HG03097 (cell line): ENCODE measurements at regions not wholly inside any gene's neighbourhood (a gene's known extent, or its start where the extent isn't known, plus 50 kb on each side); places are given as distances from the start of the nearest gene placed in this dataset.
"Not testable (repeated sequence)": the region's sequence is repeated elsewhere in the genome, so short reads cannot be mapped to it uniquely, and the experiment has no call there.

Source experiments
- ATAC-seq: cut with Tn5 transposase; IDR thresholded peaks from one replicate; pipeline ENCODE4 v1.9.1; 2021; ENCODE audit not compliant: unreplicated experiment, low FRiP score

DNA sequence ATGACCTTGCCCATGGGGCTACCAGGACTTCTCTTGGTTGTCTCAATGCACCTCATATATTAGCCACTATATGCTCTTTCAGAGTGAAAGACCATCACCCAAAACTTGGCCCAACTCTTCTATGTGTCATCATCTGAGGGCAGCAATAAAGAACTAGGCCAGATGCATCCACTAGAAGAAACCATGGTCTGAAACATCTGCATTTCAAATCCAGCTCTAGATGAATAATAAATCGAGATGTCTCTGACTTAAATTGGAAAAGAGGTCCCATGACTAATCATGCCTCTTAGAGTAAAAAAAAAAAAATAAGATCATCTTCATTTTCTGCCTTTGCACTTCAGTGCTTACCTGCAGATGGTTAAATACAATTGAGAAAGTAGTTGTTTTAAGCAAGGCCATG, 397.6 kb upstream of the PITX2 start:
- no peak for ATAC-seq

DNA sequence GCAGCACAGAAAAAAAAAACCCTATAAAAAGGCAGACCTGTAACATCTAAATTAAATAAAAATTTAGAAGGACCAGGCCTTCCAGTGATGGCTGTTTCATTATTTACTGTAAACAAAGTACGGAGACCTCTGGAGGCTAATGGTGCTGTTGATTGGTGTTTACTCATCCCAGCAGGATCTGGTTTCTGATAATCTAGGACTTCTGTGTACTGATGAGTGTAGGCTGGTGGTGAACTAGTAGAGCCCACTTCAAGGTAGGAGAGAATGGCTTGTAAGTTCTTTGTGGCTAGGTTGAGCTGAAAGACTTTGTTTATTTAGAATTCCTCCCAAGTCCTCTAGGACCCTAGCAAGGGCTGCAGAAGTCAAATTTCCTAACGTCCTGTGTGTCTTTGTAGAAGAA, 398.1 kb upstream of the PITX2 start:
- no peak for ATAC-seq

DNA sequence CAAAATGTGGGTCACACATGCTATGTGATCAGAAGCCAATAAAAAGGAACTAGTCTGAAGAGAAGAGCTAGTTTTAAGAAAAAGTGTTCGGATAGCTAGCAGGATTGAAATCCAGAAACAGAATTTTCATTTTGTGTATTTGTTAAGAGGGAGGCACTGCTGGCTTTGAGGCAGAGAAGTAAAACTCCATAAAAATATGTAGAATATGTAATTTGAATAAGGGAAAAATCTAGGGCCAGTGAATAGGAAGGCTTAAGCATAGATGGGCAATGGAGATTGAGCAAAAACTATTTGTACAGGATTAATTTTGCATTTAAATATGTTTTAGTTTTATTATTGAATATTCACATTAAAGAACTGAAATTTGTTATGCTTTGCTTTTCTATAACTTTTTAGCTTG, 399.9 kb upstream of the PITX2 start:
- ATAC-seq: no peak

DNA sequence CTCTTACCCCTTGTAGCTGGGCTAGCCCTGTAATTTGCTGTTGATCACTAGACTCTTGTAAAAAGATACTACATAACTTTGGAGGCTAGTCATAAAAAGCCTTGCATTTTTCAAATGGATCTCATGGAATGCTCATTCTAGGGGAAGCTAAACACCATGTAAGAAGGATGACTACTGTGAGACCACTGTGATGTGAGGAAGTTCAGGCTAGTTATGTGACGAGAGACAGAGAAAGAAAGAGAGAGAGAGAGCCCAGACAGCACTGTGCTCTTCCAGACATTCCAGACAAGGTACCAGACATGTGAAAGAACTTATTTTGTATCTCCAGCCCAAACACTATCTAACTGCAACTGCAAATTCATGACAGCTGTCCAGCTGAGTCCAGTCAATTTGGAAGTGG, 404.6 kb upstream of the PITX2 start:
- no peak for ATAC-seq

DNA sequence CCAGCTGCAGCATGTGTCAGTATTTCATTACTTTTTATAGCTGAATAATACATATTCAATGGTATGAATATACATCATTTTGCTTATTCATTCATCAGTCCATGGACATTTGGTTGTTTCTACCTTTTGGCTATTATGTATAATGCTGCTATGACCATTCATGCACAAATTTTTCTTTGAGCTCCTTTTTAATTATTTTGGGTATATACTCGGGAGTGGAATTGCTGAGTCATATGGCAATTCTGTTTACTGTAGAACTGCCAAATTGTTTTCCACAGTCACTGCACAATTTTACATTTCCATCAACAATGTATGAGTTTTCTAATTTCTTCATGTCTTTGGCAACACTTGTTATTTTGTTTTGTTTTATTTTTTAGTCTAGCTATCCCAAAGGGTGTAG, 405.9 kb upstream of the PITX2 start:
- no peak for ATAC-seq

DNA sequence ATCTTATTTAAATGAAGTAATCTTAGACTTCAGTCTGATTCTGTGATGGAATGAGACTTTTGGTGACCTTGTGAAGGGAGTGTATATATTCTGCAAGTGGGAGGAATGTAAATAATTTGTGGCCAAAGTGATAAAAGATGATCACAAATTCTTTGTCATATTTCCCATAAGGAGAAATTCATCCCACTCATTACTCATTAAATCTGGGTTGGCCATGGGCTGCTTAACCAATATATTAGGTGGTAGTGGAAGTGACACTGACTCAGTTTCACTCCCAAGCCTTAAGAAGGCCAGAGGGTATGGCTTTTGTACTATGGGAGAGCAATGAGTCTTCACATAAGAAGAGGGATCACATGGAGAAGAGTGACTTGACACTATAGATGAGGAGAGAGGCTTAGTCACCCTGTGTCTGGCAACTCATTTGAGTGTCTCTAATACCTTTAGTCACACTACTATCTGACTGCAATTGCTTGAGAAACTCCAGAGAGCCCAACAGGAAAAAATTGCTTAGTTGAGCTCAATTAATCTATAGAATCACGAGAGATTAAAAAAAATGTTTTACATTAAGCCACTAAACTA, 408.2 kb upstream of the PITX2 start:
- ATAC-seq: no peak

DNA sequence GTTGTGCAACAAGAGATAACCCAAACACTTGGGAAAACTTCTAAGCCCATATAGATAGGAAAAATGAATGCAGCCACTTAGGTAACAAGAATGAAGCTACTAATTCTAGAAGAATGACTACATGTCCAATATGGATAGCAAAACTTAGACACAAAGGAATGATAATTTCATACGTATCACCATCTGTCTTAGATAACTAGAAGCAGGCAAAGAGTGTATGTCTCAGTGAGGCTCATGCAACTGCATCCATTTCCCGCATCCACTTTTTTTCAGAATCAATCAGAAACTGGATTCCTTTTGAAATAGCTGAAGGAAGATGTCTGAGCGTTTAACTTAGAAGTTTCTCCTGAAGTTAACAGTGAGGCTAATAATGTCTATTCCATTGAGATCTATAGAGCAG, 408.7 kb upstream of the PITX2 start:
- no peak for ATAC-seq

DNA sequence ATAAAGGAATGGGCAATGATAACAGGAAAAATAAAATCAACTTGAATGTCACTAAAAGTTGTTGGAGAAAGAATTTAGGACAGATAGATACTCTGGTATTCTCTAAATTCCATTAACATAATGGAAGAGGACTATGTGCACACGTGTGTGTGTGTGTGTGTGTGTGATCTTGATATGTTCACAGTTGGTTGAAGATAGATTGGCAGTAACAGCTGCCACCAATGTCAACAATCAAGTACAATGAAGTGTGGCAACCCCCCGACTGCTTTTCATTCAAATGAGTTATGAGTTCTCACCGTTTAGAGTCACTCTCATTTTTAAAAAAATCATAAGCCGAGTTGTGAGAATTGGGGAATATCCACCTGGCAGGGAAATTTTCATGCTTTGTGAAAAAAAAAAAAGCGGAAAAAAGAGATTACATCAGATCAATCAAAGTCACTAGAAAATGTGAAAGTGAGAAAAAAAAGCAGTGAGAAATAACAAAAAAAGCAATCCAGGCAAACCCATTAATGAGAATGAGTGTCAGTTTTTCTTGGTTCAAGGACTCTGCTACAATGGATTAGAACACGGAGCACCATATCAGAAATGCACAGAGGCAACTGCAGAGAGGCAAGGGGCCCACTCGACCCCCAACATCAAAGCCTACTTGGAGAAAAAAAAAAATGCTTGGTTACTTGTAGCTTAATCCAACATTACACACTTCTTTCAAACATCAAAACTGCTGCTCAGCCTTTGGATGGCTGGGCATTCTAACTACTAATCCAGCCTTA, 414.9 kb upstream of the PITX2 start:
- no peak for ATAC-seq

DNA sequence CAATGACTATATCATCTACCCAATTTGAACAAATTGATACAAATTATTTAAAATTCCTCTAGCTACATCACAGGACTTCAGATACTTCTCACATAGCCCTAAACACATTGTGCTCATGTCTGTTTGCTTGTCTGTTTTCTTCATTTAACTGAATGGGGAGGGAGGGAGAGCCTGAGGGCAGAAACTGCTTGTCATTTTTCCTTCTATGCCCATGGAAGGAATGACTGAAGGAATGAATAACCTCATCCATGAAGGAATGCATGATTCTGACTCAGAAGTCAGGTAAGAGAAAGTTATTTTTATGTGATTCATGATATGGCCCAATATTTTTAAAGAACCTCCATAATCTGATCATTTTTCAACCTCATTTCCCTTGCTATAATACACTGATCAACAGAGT, 418.0 kb upstream of the PITX2 start:
- no peak for ATAC-seq

DNA sequence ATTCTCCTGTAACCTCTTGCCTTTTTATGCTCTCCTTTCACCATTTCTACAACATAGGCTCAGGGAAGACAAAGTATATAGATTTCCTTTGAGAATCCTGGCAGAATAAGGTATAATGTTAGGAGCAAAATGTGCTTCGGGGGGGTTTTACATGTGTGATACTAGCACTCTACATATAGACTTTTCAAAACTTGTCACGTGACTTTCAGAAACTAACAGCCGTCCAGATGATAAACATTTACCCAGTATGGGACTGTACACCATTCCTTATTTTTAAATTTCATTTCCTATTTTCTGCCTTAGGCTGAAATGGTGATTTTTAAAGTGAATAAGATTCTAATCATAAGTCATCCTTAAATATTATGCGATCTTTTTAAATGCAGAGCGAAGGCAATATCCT, 420.4 kb upstream of the PITX2 start:
- ATAC-seq: no peak

DNA sequence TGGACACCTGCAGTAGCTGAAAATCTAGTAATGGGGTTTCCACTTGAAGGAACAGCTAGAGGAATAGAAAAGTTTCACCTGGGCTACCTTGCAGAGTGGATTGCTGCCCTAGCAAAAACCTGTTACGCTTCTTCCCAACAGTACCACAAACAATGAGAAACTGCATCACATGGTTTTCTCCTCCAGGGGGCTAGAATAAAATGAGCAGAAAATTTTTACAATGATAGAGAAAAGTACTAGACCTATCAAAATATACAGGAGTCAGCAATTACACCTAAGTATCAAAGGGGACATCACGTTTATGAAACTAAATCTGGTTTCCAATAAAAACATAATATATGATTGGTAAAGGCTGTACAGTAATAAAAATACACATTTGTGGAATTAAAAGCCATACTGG, 423.1 kb upstream of the PITX2 start:
- no peak for ATAC-seq

DNA sequence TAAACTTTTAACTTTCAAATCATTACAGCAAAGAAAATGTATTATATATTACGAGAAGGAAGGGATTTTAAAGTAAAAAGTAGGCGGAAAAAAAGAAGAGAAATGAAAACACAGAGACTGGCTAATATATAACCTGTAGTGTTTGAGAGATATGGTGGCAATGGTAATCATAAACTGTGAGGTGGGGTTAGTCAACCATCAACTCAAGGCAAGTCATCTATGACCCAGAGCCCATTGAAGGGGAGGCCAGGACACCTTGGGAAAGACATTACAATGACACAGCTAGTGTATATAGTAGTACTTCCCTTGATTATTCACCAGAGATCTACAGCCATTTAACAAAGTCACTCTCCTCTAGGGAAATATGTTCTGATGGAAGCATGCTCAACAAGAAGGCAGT, 423.9 kb upstream of the PITX2 start:
- no peak for ATAC-seq

DNA sequence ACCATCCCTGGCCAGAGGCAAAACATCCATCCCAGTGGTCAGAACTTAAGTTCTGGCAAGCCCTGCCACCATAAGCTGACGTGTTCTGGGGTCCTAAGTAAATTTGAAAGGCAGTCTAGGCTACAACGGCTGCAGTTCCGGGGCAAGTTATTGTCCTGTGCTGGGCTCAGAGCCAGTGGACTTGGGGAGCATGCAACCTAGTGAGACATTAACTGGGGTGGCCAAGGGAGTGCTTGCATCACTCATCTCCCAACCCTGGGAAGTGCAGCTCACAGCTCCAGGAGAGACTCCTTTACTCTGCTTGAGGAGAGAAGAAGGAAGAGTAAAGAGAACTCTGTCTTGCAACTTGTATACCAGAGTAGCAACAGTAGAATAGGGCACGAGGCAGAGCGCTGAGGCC, 425.4 kb upstream of the PITX2 start:
- no peak for ATAC-seq

DNA sequence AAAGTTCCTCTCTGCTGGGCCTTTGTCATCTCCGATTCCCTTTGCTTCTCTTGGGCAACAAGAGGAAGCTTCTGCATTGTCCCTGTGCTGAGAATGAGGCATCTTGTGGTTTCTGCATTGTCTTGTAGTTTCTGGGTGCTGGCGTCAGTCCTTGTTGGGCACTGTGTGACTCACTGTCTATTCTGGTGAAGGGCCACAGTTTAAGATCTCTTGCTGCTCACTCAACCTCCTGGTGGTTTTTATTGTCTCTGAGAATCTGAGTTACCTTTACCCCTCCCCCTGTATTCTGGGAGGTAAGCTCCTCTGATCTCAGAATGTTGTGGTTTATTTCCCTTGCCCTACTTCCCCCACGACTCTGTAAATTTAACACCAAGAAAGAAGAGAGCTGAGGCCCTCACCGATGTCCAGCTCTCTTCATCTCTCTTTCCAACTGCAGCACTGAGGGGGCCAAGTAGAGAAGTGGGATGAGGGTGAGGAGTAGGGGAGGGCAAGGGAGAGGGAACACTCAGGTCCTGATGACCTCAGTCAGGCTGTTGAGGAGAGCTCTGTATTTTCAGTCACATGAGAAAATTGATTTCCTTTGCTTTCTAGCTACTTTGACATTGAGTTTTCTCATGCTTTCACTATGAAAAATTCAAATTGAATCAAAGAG, 441.6 kb upstream of the PITX2 start:
- ATAC-seq: no peak

DNA sequence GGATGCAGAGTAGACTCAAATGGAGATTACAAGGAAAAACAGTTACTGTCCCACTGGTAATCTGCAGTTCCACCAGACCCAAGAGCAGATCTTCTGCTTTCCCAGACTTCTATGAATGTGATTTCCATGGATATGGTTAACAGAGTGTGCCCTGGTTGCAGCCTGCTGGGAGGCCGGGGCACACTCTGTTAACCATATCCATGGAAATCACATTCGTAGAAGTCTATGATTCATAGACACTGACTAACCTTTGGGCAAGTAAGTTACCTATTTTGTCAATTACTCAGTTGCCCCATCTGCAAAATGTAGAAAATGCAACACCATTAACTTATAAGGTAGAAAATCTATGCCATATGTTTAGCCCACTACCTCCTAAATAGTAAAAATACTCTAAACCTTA, 443.1 kb upstream of the PITX2 start:
- no peak for ATAC-seq

DNA sequence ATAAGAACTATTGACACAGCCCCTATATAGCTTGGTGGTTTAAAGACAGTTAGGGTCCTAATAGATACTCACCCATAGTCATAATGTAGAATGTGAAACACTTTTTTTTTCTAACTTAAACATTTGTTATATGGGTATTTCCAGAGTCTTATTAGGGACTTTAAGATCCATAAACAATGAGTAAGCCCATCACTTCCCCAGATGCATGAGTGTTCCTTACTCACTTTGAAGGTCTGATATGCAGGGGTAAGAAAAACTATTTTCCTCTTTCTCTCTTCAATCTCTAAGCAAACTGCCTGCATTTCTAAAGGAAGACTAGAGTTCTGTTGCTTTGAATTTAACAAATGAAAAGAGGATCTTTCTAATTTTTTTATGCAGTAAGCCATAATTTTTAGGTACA, 443.6 kb upstream of the PITX2 start:
- ATAC-seq: no peak

DNA sequence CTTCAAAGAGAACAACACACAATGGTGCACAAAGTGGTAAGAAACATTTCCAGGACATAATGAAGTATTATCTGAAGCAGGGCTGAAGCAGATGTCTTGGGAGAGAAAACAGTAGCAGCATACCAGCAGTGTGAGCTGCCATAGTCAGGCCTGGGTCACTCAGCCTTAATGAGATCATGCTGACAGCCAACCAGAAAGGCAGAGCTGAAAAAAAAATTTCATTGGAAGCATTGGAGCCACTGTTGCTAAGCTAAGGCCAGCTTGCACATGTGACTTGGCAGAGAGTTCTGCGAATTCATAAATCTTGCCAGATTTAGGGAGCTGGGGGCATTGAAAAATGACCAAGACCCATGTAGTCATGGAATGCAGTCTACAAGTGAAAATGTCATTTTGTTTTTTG, 444.0 kb upstream of the PITX2 start:
- no peak for ATAC-seq

DNA sequence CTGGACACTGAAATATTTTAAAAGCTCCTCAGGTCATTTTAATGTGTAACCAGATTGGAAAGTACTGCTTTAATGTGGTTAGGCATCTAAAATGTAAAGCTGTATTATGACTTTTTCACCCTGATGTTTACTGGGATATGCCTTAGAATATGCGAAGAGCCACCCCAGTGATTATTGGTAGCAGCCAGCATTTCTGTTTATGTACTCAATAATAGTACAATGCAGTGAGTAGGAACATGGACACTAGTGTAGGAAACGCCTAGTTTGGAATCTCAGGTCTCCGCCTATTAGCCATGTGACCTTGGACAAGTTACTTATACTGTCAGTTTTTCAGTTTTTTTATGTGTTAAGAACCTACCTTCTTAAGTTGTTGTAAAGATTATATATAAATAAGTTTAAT, 446.0 kb upstream of the PITX2 start:
- no peak for ATAC-seq

DNA sequence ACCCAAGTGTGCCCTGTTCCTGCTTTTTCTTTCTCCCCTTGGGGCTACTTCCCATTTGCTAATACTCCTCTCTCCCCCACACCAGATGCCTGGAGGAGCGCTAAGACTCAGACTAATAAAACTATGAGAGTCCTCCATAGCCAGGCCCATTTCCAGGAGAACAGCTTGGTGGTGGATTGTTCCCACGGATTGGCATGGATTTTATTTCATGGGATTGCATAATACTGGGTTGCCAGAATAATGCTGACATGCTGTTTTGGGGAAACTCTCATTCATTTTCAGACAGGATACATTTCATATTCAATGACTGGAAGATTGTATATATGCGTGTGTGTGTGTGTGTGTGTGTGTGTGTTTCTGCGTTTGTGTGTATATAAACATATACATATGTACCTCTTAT, 447.5 kb upstream of the PITX2 start:
- ATAC-seq: no peak

DNA sequence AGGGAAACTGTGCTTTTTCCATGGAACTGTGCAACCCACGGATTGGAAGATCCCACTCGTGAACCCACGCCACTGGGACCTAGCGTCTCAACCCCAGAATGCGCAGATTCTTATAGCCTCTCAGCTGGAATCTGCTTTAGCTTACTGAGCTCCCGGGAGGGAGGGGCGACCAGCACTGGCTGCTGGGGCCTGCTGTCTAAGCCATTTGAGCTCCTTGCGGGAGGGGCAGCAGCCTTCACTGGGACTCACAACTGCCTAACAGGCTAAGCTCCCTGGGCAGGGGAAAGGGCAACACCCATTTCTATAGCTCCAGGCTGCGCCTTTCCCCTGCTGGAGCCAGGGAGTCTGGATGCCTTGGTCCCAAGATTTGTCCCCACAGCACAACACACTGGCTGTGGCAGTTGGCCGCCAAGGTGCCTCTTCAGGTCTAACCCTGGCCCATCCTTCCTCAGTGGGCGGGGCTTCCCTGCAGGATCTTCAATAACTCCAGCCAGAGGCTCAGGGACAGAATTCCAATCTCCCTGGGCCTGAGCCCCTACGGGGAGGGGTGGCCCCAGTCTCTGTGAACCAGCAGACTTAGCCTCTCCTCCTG, 451.7 kb upstream of the PITX2 start:
- no peak for ATAC-seq

DNA sequence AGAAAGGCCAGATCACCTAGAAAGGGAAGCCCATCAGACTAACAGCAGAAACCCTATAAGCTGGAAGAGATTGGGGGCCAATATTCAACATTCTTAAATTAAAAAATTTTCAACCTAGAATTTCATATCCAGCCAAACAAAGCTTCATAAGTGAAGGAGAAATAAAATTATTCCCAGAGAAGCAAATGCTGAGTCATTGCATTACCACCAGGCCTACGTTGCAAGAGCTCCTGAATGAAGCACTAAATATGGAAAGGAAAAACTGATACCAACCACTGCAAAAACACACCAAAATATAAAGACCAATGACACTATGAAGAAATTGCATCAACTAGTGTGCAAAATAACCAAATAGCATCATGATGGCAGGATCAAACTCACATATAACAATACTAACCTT, 453.4 kb upstream of the PITX2 start:
- ATAC-seq: not testable (repeated sequence)

DNA sequence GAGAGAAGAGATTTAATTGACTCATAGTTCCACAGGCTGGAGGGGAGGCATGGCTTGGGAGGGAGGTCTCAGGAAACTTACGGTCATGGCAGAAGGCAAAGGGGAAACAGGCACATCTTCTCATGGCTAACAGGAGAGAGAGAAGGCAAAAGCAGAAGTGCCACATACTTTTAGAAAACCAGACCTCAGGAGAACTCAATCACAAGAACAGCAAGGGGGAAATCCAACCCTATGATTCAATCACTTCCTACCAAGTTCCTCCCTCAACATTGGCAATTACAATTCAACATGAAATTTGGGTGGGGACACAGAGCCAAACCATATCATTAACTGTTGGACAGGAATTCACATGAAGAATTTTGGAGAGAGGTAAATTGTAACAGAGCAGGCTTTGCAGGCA, 485.3 kb upstream of the PITX2 start:
- no peak for ATAC-seq
